ENCODE measurements at regions not wholly inside any gene's neighbourhood (a gene's known extent, or its start where the extent isn't known, plus 50 kb on each side); places are given as distances from the start of the nearest gene placed in this dataset.

GRCh38 chr5:98104454-98105188 lies 668.8 kb upstream of the RGMB start:
- Histone ChIP-seq H3K27me3 (ENCODE audit: low read depth) (0 out of 2 replicates have a peak, but pooled peaks cover 2% of the 10 kb centered on the region), H3K9me3 (no peaks in the 10 kb centered on the region), H3K36me3 (replicated peaks) (no peaks in the 10 kb centered on the region), H3K4me3 (no peak overlapping the region), H3K4me1 (no peaks in the 10 kb centered on the region)
- no peak for DNase-seq (ENCODE audit: low spot score in 2 of 2)
- in situ Hi-C loops (cut with MboI; ENCODE audit: low sequenced_read_pairs), result no loop called here

GRCh38 chr5:98105681-98106080 lies 667.8 kb upstream of the RGMB start:
- no peaks in the 10 kb centered on the region for H3K9me3 ChIP-seq
- H3K36me3 ChIP-seq (replicated peaks), result no peaks in the 10 kb centered on the region
- 0 out of 2 replicates have a peak, but pooled peaks cover 2% of the 10 kb centered on the region for H3K27me3 ChIP-seq (ENCODE audit: low read depth)
- no peaks in the 10 kb centered on the region for H3K4me1 ChIP-seq
- DNase-seq (ENCODE audit: low spot score in 2 of 2), result no peak
- no peak overlapping the region for H3K4me3 ChIP-seq
- in situ Hi-C loops (cut with MboI; ENCODE audit: low sequenced_read_pairs), result no loop called here

GRCh38 chr5:98106116-98107031 lies 667.1 kb upstream of the RGMB start:
- no peaks in the 10 kb centered on the region for H3K4me1 ChIP-seq
- no peak overlapping the region for H3K4me3 ChIP-seq
- DNase-seq (ENCODE audit: low spot score in 2 of 2), result no peak
- H3K9me3 ChIP-seq, result no peaks in the 10 kb centered on the region
- in situ Hi-C loops (cut with MboI; ENCODE audit: low sequenced_read_pairs), result no loop called here
- no peaks in the 10 kb centered on the region for H3K36me3 ChIP-seq (replicated peaks)
- H3K27me3 ChIP-seq (ENCODE audit: low read depth), result 0 out of 2 replicates have a peak, but pooled peaks cover 2% of the 10 kb centered on the region

GRCh38 chr5:98108497-98108896 lies 665.0 kb upstream of the RGMB start:
- H3K4me1 ChIP-seq, result no peaks in the 10 kb centered on the region
- H3K27me3 ChIP-seq (ENCODE audit: low read depth), result 0 out of 2 replicates have a peak, but pooled peaks cover 2% of the 10 kb centered on the region
- in situ Hi-C loops (cut with MboI; ENCODE audit: low sequenced_read_pairs), result no loop called here
- H3K9me3 ChIP-seq, result no peaks in the 10 kb centered on the region
- no peak overlapping the region for H3K4me3 ChIP-seq
- no peaks in the 10 kb centered on the region for H3K36me3 ChIP-seq (replicated peaks)
- no peak for DNase-seq (ENCODE audit: low spot score in 2 of 2)

- H3K9me3 ChIP-seq, result no peaks in the 10 kb centered on the region
- in situ Hi-C loops (cut with MboI; ENCODE audit: low sequenced_read_pairs), result no loop called here
- DNase-seq (ENCODE audit: low spot score in 2 of 2), result no peak
- H3K4me3 ChIP-seq, result no peak overlapping the region
- no peaks in the 10 kb centered on the region for H3K4me1 ChIP-seq
- no peaks in the 10 kb centered on the region for H3K36me3 ChIP-seq (replicated peaks)
- 0 out of 2 replicates have a peak, but pooled peaks cover 2% of the 10 kb centered on the region for H3K27me3 ChIP-seq (ENCODE audit: low read depth)
These were observed 663.9 kb upstream of the RGMB start for GRCh38 chr5:98109561-98110006.

GRCh38 chr5:98110282-98110691 lies 663.2 kb upstream of the RGMB start:
- Histone ChIP-seq H3K4me3 (no peak overlapping the region), H3K9me3 (no peaks in the 10 kb centered on the region), H3K4me1 (no peaks in the 10 kb centered on the region), H3K27me3 (ENCODE audit: low read depth) (0 out of 2 replicates have a peak, but pooled peaks cover 2% of the 10 kb centered on the region), H3K36me3 (replicated peaks) (no peaks in the 10 kb centered on the region)
- DNase-seq (ENCODE audit: low spot score in 2 of 2), result no peak
- in situ Hi-C loops (cut with MboI; ENCODE audit: low sequenced_read_pairs), result no loop called here

GRCh38 chr5:98110791-98111190 lies 662.7 kb upstream of the RGMB start:
- Histone ChIP-seq H3K9me3 (no peaks in the 10 kb centered on the region), H3K36me3 (replicated peaks) (no peaks in the 10 kb centered on the region), H3K27me3 (ENCODE audit: low read depth) (0 out of 2 replicates have a peak, but pooled peaks cover 2% of the 10 kb centered on the region), H3K4me3 (no peak overlapping the region), H3K4me1 (no peaks in the 10 kb centered on the region)
- DNase-seq (ENCODE audit: low spot score in 2 of 2), result no peak
- in situ Hi-C loops (cut with MboI; ENCODE audit: low sequenced_read_pairs), result no loop called here

- Histone ChIP-seq H3K4me3 (no peak overlapping the region), H3K36me3 (replicated peaks) (no peaks in the 10 kb centered on the region), H3K4me1 (no peaks in the 10 kb centered on the region), H3K27me3 (ENCODE audit: low read depth) (no peaks in the 10 kb centered on the region), H3K9me3 (no peaks in the 10 kb centered on the region)
- in situ Hi-C loops (cut with MboI; ENCODE audit: low sequenced_read_pairs), result no loop called here
- DNase-seq (ENCODE audit: low spot score in 2 of 2), result no peak
These were observed 661.8 kb upstream of the RGMB start for GRCh38 chr5:98111686-98112085.

- in situ Hi-C loops (cut with MboI; ENCODE audit: low sequenced_read_pairs), result no loop called here
- no peak overlapping the region for H3K4me3 ChIP-seq
- no peaks in the 10 kb centered on the region for H3K36me3 ChIP-seq (replicated peaks)
- H3K4me1 ChIP-seq, result no peaks in the 10 kb centered on the region
- peak in 1 of 2 experiments; percentile 7 for DNase-seq (ENCODE audit: low spot score in 2 of 2)
- no peaks in the 10 kb centered on the region for H3K27me3 ChIP-seq (ENCODE audit: low read depth)
- H3K9me3 ChIP-seq, result no peaks in the 10 kb centered on the region
These were observed 652.2 kb upstream of the RGMB start for GRCh38 chr5:98121036-98121936.

- in situ Hi-C loops (cut with MboI; ENCODE audit: low sequenced_read_pairs), result no loop called here
- Histone ChIP-seq H3K4me3 (no peak overlapping the region), H3K27me3 (ENCODE audit: low read depth) (no peaks in the 10 kb centered on the region), H3K4me1 (no peaks in the 10 kb centered on the region), H3K9me3 (no peaks in the 10 kb centered on the region), H3K36me3 (replicated peaks) (no peaks in the 10 kb centered on the region)
- DNase-seq (ENCODE audit: low spot score in 2 of 2), result no peak
These were observed 645.2 kb upstream of the RGMB start for GRCh38 chr5:98128271-98128670.

GRCh38 chr5:98128846-98129245 lies 644.6 kb upstream of the RGMB start:
- Histone ChIP-seq H3K4me1 (no peaks in the 10 kb centered on the region), H3K4me3 (no peak overlapping the region), H3K27me3 (ENCODE audit: low read depth) (no peaks in the 10 kb centered on the region), H3K9me3 (no peaks in the 10 kb centered on the region), H3K36me3 (replicated peaks) (no peaks in the 10 kb centered on the region)
- DNase-seq (ENCODE audit: low spot score in 2 of 2), result no peak
- in situ Hi-C loops (cut with MboI; ENCODE audit: low sequenced_read_pairs), result no loop called here

- Histone ChIP-seq H3K27me3 (ENCODE audit: low read depth) (no peaks in the 10 kb centered on the region), H3K4me3 (no peak overlapping the region), H3K36me3 (replicated peaks) (no peaks in the 10 kb centered on the region), H3K4me1 (no peaks in the 10 kb centered on the region), H3K9me3 (no peaks in the 10 kb centered on the region)
- no peak for DNase-seq (ENCODE audit: low spot score in 2 of 2)
- in situ Hi-C loops (cut with MboI; ENCODE audit: low sequenced_read_pairs), result no loop called here
These were observed 643.0 kb upstream of the RGMB start for GRCh38 chr5:98130261-98131035.

- no peaks in the 10 kb centered on the region for H3K27me3 ChIP-seq (ENCODE audit: low read depth)
- no peaks in the 10 kb centered on the region for H3K9me3 ChIP-seq
- H3K4me1 ChIP-seq, result no peaks in the 10 kb centered on the region
- in situ Hi-C loops (cut with MboI; ENCODE audit: low sequenced_read_pairs), result no loop called here
- no peaks in the 10 kb centered on the region for H3K36me3 ChIP-seq (replicated peaks)
- DNase-seq (ENCODE audit: low spot score in 2 of 2), result no peak
- H3K4me3 ChIP-seq, result no peak overlapping the region
These were observed 629.3 kb upstream of the RGMB start for GRCh38 chr5:98144116-98144515.

Measured in HAP-1 (cell line).